GM21717 (cell line): ENCODE measurements at regions not wholly inside any gene's neighbourhood (a gene's known extent, or its start where the extent isn't known, plus 50 kb on each side); places are given as distances from the start of the nearest gene placed in this dataset.
"Not testable (repeated sequence)": the region's sequence is repeated elsewhere in the genome, so short reads cannot be mapped to it uniquely, and the experiment has no call there.

Experiments used
- ATAC-seq: cut with Tn5 transposase; IDR thresholded peaks from one replicate; pipeline ENCODE4 v1.9.1; 2021; ENCODE audit warnings: mild to moderate bottlenecking, moderate library complexity; ENCODE audit not compliant: unreplicated experiment

GRCh38 chr1:94675373-94675772 is 133.8 kb upstream of the F3 start:
- ATAC-seq = no peak

GRCh38 chr1:94674876-94675275 is 133.3 kb upstream of the F3 start:
- no peak for ATAC-seq

GRCh38 chr1:94672934-94673333 is 131.4 kb upstream of the F3 start:
- no peak for ATAC-seq

- ATAC-seq = no peak
Measured at GRCh38 chr1:94672001-94672400, 130.4 kb upstream of the F3 start.

- no peak for ATAC-seq
Measured at GRCh38 chr1:94670273-94670672, 128.7 kb upstream of the F3 start.

- no peak for ATAC-seq
Measured at GRCh38 chr1:94669198-94669597, 127.6 kb upstream of the F3 start.

- ATAC-seq = no peak
Measured at GRCh38 chr1:94668528-94668927, 127.0 kb upstream of the F3 start.

GRCh38 chr1:94667818-94668217 is 126.3 kb upstream of the F3 start:
- ATAC-seq = no peak

GRCh38 chr1:94666797-94667196 is 125.2 kb upstream of the F3 start:
- no peak for ATAC-seq

- ATAC-seq = no peak
Measured at GRCh38 chr1:94661431-94661932, 119.9 kb upstream of the F3 start.

GRCh38 chr1:94660994-94661393 is 119.4 kb upstream of the F3 start:
- ATAC-seq = no peak

- ATAC-seq = no peak
Measured at GRCh38 chr1:94660258-94660657, 118.7 kb upstream of the F3 start.

GRCh38 chr1:94659202-94659601 is 117.6 kb upstream of the F3 start:
- not testable (repeated sequence) for ATAC-seq

GRCh38 chr1:94658221-94658620 is 116.7 kb upstream of the F3 start:
- ATAC-seq = no peak

GRCh38 chr1:94657776-94658175 is 116.2 kb upstream of the F3 start:
- ATAC-seq = not testable (repeated sequence)

- no peak for ATAC-seq
Measured at GRCh38 chr1:94656967-94657366, 115.4 kb upstream of the F3 start.

- no peak for ATAC-seq
Measured at GRCh38 chr1:94654919-94655318, 113.4 kb upstream of the F3 start.

- no peak for ATAC-seq
Measured at GRCh38 chr1:94654459-94654858, 112.9 kb upstream of the F3 start.

- ATAC-seq = no peak
Measured at GRCh38 chr1:94654031-94654430, 112.5 kb upstream of the F3 start.

GRCh38 chr1:94653454-94653853 is 111.9 kb upstream of the F3 start:
- no peak for ATAC-seq

GRCh38 chr1:94651076-94651475 is 109.5 kb upstream of the F3 start:
- ATAC-seq = no peak

- no peak for ATAC-seq
Measured at GRCh38 chr1:94650301-94650700, 108.7 kb upstream of the F3 start.

- ATAC-seq = no peak
Measured at GRCh38 chr1:94648225-94649007, 106.9 kb upstream of the F3 start.
